ENCODE measurements at regions not wholly inside any gene's neighbourhood (a gene's known extent, or its start where the extent isn't known, plus 50 kb on each side); places are given as distances from the start of the nearest gene placed in this dataset.
"Not testable (repeated sequence)": the region's sequence is repeated elsewhere in the genome, so short reads cannot be mapped to it uniquely, and the experiment has no call there.

- DNase-seq (ENCODE audit: low spot score): no peak
These were observed 185.5 kb downstream of the TEX13C start for GRCh38 chrX:125505207-125505606.

- DNase-seq (ENCODE audit: low spot score): no peak
These were observed 187.4 kb downstream of the TEX13C start for GRCh38 chrX:125507119-125507518.

- DNase-seq (ENCODE audit: low spot score): no peak
These were observed 200.4 kb downstream of the TEX13C start for GRCh38 chrX:125520029-125520428.

GRCh38 chrX:125522752-125523151 lies 203.1 kb downstream of the TEX13C start:
- no peak for DNase-seq (ENCODE audit: low spot score)

GRCh38 chrX:125532411-125533089 lies 212.9 kb downstream of the TEX13C start:
- DNase-seq (ENCODE audit: low spot score): no peak

- no peak for DNase-seq (ENCODE audit: low spot score)
These were observed 213.7 kb downstream of the TEX13C start for GRCh38 chrX:125533352-125533751.

- no peak for DNase-seq (ENCODE audit: low spot score)
These were observed 224.5 kb downstream of the TEX13C start for GRCh38 chrX:125544031-125544660.

- no peak for DNase-seq (ENCODE audit: low spot score)
These were observed 225.2 kb downstream of the TEX13C start for GRCh38 chrX:125544856-125545255.

GRCh38 chrX:125577479-125577878 lies 257.8 kb downstream of the TEX13C start:
- DNase-seq (ENCODE audit: low spot score): no peak

GRCh38 chrX:125604448-125604847 lies 284.8 kb downstream of the TEX13C start:
- DNase-seq (ENCODE audit: low spot score): no peak

- no peak for DNase-seq (ENCODE audit: low spot score)
These were observed 285.5 kb downstream of the TEX13C start for GRCh38 chrX:125605145-125605544.

- not testable (repeated sequence) for DNase-seq (ENCODE audit: low spot score)
These were observed 295.1 kb downstream of the TEX13C start for GRCh38 chrX:125614591-125615343.

GRCh38 chrX:125620715-125621587 lies 301.3 kb downstream of the TEX13C start:
- DNase-seq (ENCODE audit: low spot score): no peak

GRCh38 chrX:125621588-125621927 lies 301.9 kb downstream of the TEX13C start:
- no peak for DNase-seq (ENCODE audit: low spot score)

- no peak for DNase-seq (ENCODE audit: low spot score)
These were observed 303.2 kb downstream of the TEX13C start for GRCh38 chrX:125622899-125623298.

GRCh38 chrX:125627676-125628075 lies 308.0 kb downstream of the TEX13C start:
- no peak for DNase-seq (ENCODE audit: low spot score)

- DNase-seq (ENCODE audit: low spot score): no peak
These were observed 308.8 kb downstream of the TEX13C start for GRCh38 chrX:125628435-125628834.

GRCh38 chrX:125641405-125641804 lies 321.7 kb downstream of the TEX13C start:
- no peak for DNase-seq (ENCODE audit: low spot score)

GRCh38 chrX:125646195-125646594 lies 326.5 kb downstream of the TEX13C start:
- DNase-seq (ENCODE audit: low spot score): no peak

- no peak for DNase-seq (ENCODE audit: low spot score)
These were observed 331.8 kb downstream of the TEX13C start for GRCh38 chrX:125651426-125651825.

- no peak for DNase-seq (ENCODE audit: low spot score)
These were observed 334.8 kb downstream of the TEX13C start for GRCh38 chrX:125654501-125654900.

- DNase-seq (ENCODE audit: low spot score): no peak
These were observed 354.1 kb downstream of the TEX13C start for GRCh38 chrX:125673758-125674157.
